Pancreas (tissue), 10 donors: ENCODE measurements at regions not wholly inside any gene's neighbourhood (a gene's known extent, or its start where the extent isn't known, plus 50 kb on each side); places are given as distances from the start of the nearest gene placed in this dataset.

ENCODE experiments used
- ATAC-seq, 4 donors: fragments of 200-7000 bp; cut with Tn5 transposase; one replicate each; pipeline versions ENCODE4 v1.8.0 to v1.9.1; 2020; ENCODE audit warnings: mild to moderate bottlenecking in 4 of 4, moderate library complexity in 4 of 4
- DNase-seq, 6 donors: peaks; one replicate each; pipeline ENCODE4 v3.0.0-alpha.2; 2020
- FAIRE-seq: peaks from 2 replicates; lab custom pipeline; 2012; peaks lifted over from hg19 to GRCh38; lab: Jason Lieb, UNC
- H3K27ac ChIP-seq, 4 donors: fragments of 200-600 bp; sonication (generic); 1 replicate in 3 of 4; 2 replicates in 1 of 4; pipeline versions ENCODE4 v1.5.0 to v1.8.0; 2020
- H3K27me3 ChIP-seq, 4 donors: fragments of 200-600 bp; one replicate each; pipeline ENCODE4 v1.8.0; 2021
- H3K36me3 ChIP-seq, 3 donors: fragments of 200-600 bp; sonication (generic) in 1 of 3; one replicate each; pipeline versions ENCODE4 v1.5.0 to v1.8.0; 2020 to 2021
- H3K4me1 ChIP-seq, 3 donors: fragments of 200-600 bp; one replicate each; pipeline ENCODE4 v1.8.0; 2021
- H3K4me3 ChIP-seq, 4 donors: fragments of 200-600 bp; sonication (generic) in 2 of 4; one replicate each; pipeline versions ENCODE4 v1.5.0 to v1.8.0; 2020 to 2021
- H3K9me3 ChIP-seq, 4 donors: fragments of 200-600 bp; one replicate each; pipeline ENCODE4 v1.8.0; 2021
- CTCF ChIP-seq, 4 donors: fragments of 200-600 bp; sonication (generic) in 3 of 4; IDR thresholded peaks; one replicate each; pipeline versions ENCODE4 v1.5.0 to v1.8.0; 2021; ENCODE audit warnings: antibody characterized with exemption in 4 of 4
- WGBS, 2 donors: extraction: QIAGEN DNeasy Blood & Tissue Kit; methylation state at CpG; one replicate each; pipeline ENCODE4 v1.1.7; 2013; 5-methylcytosine and 5-hydroxymethylcytosine counted together
- intact Hi-C, 3 donors: fragments of 100-400 bp; cut with DNase I; formaldehyde crosslinking; loops; one replicate each; pipeline versions ENCODE4 v1.11.1 to v1.14.2; 2022
- donor health status: healthy with polysubstance abuse.
- donor health status: DM: no; HTN: no; CAD: no; lungs with moderate emphysema.
- donor health status: DM: no; HTN: no; CAD: no.
- donor health status: control.
- donor health status: control.
- donor health status: Bipolar disorder and iron deficiency.
- donor health status: DM: yes; HTN: yes; CAD: no.
- donor health status: DM: no; HTN: no; CAD: no.
- donor health status: DM: no; HTN: no; CAD: no.
- donor health status: DM: yes; HTN: yes; CAD: no.

- TF ChIP-seq CTCF (IDR thresholded peaks at IDR 0.05): no peak
- Histone ChIP-seq H3K36me3 (no peaks in the 10 kb centered on the region), H3K4me1 (no peaks in the 10 kb centered on the region), H3K27ac (no peak overlapping the region), H3K4me3 (no peak overlapping the region), H3K9me3 (no peaks in the 10 kb centered on the region), H3K27me3 (no peaks in the 10 kb centered on the region)
- DNase-seq: no peak
- 48 to 51% methylated on average over 4 of the region's 4 CpGs for WGBS, 2 donors
- no peak for ATAC-seq
- no peak for FAIRE-seq
- intact Hi-C loops: no loop called here
Observed at GRCh38 chr11:115698243-115698642, 194.0 kb upstream of the CADM1 start.

GRCh38 chr11:115696563-115696962, 192.3 kb upstream of the CADM1 start:
- Histone ChIP-seq H3K4me1 (no peaks in the 10 kb centered on the region), H3K36me3 (no peaks in the 10 kb centered on the region), H3K27me3 (no peaks in the 10 kb centered on the region), H3K4me3 (no peak overlapping the region), H3K27ac (no peak overlapping the region), H3K9me3 (no peaks in the 10 kb centered on the region)
- 47 to 53% methylated on average over 4 of the region's 4 CpGs for WGBS, 2 donors
- DNase-seq: no peak
- ATAC-seq: no peak
- TF ChIP-seq CTCF (IDR thresholded peaks at IDR 0.05): no peak
- no peak for FAIRE-seq
- intact Hi-C loops: no loop called here

- no peaks in the 10 kb centered on the region for H3K36me3 ChIP-seq
- no peaks in the 10 kb centered on the region for H3K4me1 ChIP-seq
- no peak overlapping the region for H3K4me3 ChIP-seq
- FAIRE-seq: no peak
- WGBS, 2 donors: 50 to 55% methylated on average over 5 of the region's 5 CpGs
- no peaks in the 10 kb centered on the region for H3K27me3 ChIP-seq
- no peak for DNase-seq
- no peaks in the 10 kb centered on the region for H3K9me3 ChIP-seq
- ATAC-seq: no peak
- TF ChIP-seq CTCF (IDR thresholded peaks at IDR 0.05): no peak
- intact Hi-C loops: no loop called here
- no peak overlapping the region for H3K27ac ChIP-seq
Observed at GRCh38 chr11:115695677-115696364, 191.6 kb upstream of the CADM1 start.

- no peak for TF ChIP-seq CTCF (IDR thresholded peaks at IDR 0.05)
- intact Hi-C loops: no loop called here
- 67 to 79% methylated on average over 3 of the region's 3 CpGs for WGBS, 2 donors
- DNase-seq (no peak), ATAC-seq (no peak), FAIRE-seq (no peak)
- Histone ChIP-seq H3K27ac (no peak overlapping the region), H3K36me3 (no peaks in the 10 kb centered on the region), H3K27me3 (no peaks in the 10 kb centered on the region), H3K9me3 (no peaks in the 10 kb centered on the region), H3K4me1 (no peaks in the 10 kb centered on the region), H3K4me3 (no peak overlapping the region)
Observed at GRCh38 chr11:115693002-115693401, 188.8 kb upstream of the CADM1 start.

- DNase-seq: no peak
- Histone ChIP-seq H3K9me3 (no peaks in the 10 kb centered on the region), H3K4me1 (no peaks in the 10 kb centered on the region), H3K27me3 (no peaks in the 10 kb centered on the region), H3K4me3 (no peak overlapping the region), H3K27ac (no peak overlapping the region), H3K36me3 (no peaks in the 10 kb centered on the region)
- no peak for TF ChIP-seq CTCF (IDR thresholded peaks at IDR 0.05)
- intact Hi-C loops: no loop called here
- WGBS, 2 donors: 66 to 97% methylated on average over 3 of the region's 3 CpGs
- FAIRE-seq: no peak
- no peak for ATAC-seq
Observed at GRCh38 chr11:115691030-115691429, 186.8 kb upstream of the CADM1 start.
